Neural cell (in vitro differentiated cells): ENCODE measurements at regions not wholly inside any gene's neighbourhood (a gene's known extent, or its start where the extent isn't known, plus 50 kb on each side); places are given as distances from the start of the nearest gene placed in this dataset.

Source experiments
- H2AFZ ChIP-seq: fragments of 200-600, 300-800 bp; sonication (generic), shearing (Covaris generic); 2 replicates; pipeline ENCODE4 v1.6.0; 2014; ENCODE audit warnings: low read depth, mild to moderate bottlenecking, antibody characterized with exemption, low read length, moderate library complexity
- H3F3A ChIP-seq: fragments of 200-600 bp; shearing (Covaris generic); 2 replicates; pipeline ENCODE4 v1.6.1; 2016; ENCODE audit warnings: mild to moderate bottlenecking, moderate library complexity, mixed read lengths, antibody characterized with exemption, low read length; ENCODE audit not compliant: insufficient read depth, poor library complexity, severe bottlenecking
- H3K27ac ChIP-seq: fragments of 200-600, 300-800 bp; sonication (generic), shearing (Covaris generic); 2 replicates; pipeline ENCODE4 v1.5.1; 2014; ENCODE audit warnings: mild to moderate bottlenecking, low read length, moderate library complexity
- H3K27me3 ChIP-seq: fragments of 300-800, 200-600 bp; sonication (generic), shearing (Covaris generic); 2 replicates; pipeline ENCODE4 v1.6.0; 2014; ENCODE audit warnings: mild to moderate bottlenecking, low read depth, low read length, moderate library complexity; ENCODE audit not compliant: insufficient read depth
- H3K36me3 ChIP-seq: fragments of 300-800, 200-600 bp; sonication (generic), shearing (Covaris generic); 2 replicates; pipeline ENCODE4 v1.5.1; 2014; ENCODE audit warnings: mild to moderate bottlenecking, antibody characterized with exemption, low read length, moderate library complexity; ENCODE audit not compliant: insufficient read depth
- H3K4me2 ChIP-seq: fragments of 300-800, 200-600 bp; sonication (generic), shearing (Covaris generic); 2 replicates; pipeline ENCODE4 v1.6.0; 2014; ENCODE audit warnings: mild to moderate bottlenecking, low read length
- H3K4me3 ChIP-seq: fragments of 300-800, 200-600 bp; sonication (generic), shearing (Covaris generic); 2 replicates; pipeline ENCODE4 v1.5.1; 2014; ENCODE audit warnings: mild to moderate bottlenecking, low read length, moderate library complexity
- H3K79me2 ChIP-seq: fragments of 200-600 bp; shearing (Covaris generic); replicated peaks from 2 replicates; pipeline ENCODE4 v1.6.0; 2014; ENCODE audit warnings: mild to moderate bottlenecking, low read length, moderate library complexity; ENCODE audit not compliant: insufficient read depth
- H3K9ac ChIP-seq: fragments of 300-800, 200-600 bp; sonication (generic), shearing (Covaris generic); 2 replicates; pipeline ENCODE4 v1.6.1; 2016; ENCODE audit warnings: mild to moderate bottlenecking, low read length, mixed read lengths
- H3K9me2 ChIP-seq: fragments of 200-600 bp; shearing (Covaris generic); 2 replicates; pipeline ENCODE4 v1.6.1; 2016; ENCODE audit warnings: mild to moderate bottlenecking, low read length, mixed read lengths; ENCODE audit not compliant: insufficient read depth
- H3K9me3 ChIP-seq: fragments of 200-600, 300-800 bp; sonication (generic), shearing (Covaris generic); 2 replicates; pipeline ENCODE4 v1.6.1; 2016; ENCODE audit warnings: mild to moderate bottlenecking, mixed run types, low read length, moderate library complexity, mixed read lengths
- H4K20me1 ChIP-seq: fragments of 200-600 bp; shearing (Covaris generic); 2 replicates; pipeline ENCODE4 v1.6.1; 2016; ENCODE audit warnings: mild to moderate bottlenecking, mixed run types; ENCODE audit not compliant: insufficient read depth
- EP300 ChIP-seq: fragments of 450-650 bp; conservative IDR thresholded peaks from 2 replicates; pipeline ENCODE4 v1.6.1; 2014; ENCODE audit warnings: antibody characterized with exemption, mild to moderate bottlenecking, moderate library complexity; ENCODE audit not compliant: poor library complexity, severe bottlenecking
- MXI1 ChIP-seq: fragments of 450-650 bp; conservative IDR thresholded peaks from 2 replicates; pipeline ENCODE4 v1.6.1; 2014; ENCODE audit warnings: antibody characterized with exemption, mild to moderate bottlenecking; ENCODE audit not compliant: poor library complexity, severe bottlenecking
- POLR2AphosphoS5 ChIP-seq: IDR thresholded peaks from 2 replicates; pipeline ENCODE4 v1.6.1; 2012
- RAD21 ChIP-seq: fragments of 450-650 bp; conservative IDR thresholded peaks from 2 replicates; pipeline ENCODE4 v1.6.1; 2014; ENCODE audit warnings: antibody characterized with exemption, mild to moderate bottlenecking, moderate library complexity
- SMC3 ChIP-seq: fragments of 450-650 bp; conservative IDR thresholded peaks from 2 replicates; pipeline ENCODE4 v1.6.1; 2014; ENCODE audit warnings: antibody characterized with exemption, mild to moderate bottlenecking, moderate library complexity; ENCODE audit not compliant: poor library complexity
- TAF1 ChIP-seq: IDR thresholded peaks from 2 replicates; pipeline ENCODE4 v1.6.1; 2012; ENCODE audit warnings: low read depth
- TF ChIP-seq, protein P1 (sequence below): fragments of 450-650 bp; IDR thresholded peaks from 2 replicates; pipeline ENCODE4 v1.5.1; 2014; ENCODE audit warnings: antibody characterized with exemption, mild to moderate bottlenecking, moderate library complexity; ENCODE audit not compliant: poor library complexity, severe bottlenecking
- TF ChIP-seq, protein P2 (sequence below): IDR thresholded peaks from 2 replicates; pipeline ENCODE4 v1.6.1; 2012; ENCODE audit warnings: borderline replicate concordance

GRCh38 chr6:8322659-8323058 is 112.7 kb downstream of the SLC35B3 start:
- Histone ChIP-seq H3K9me3 (no peaks in the 10 kb centered on the region), H3K4me2 (no peak overlapping the region), H4K20me1 (no peaks in the 10 kb centered on the region), H3K9me2 (no peaks in the 10 kb centered on the region), H2AFZ (no peak overlapping the region), H3F3A (no peaks in the 10 kb centered on the region), H3K27me3 (no peaks in the 10 kb centered on the region), H3K36me3 (no peaks in the 10 kb centered on the region), H3K79me2 (no peaks in the 10 kb centered on the region), H3K9ac (no peak overlapping the region), H3K4me3 (no peak overlapping the region), H3K27ac (no peak overlapping the region)
- TF ChIP-seq TAF1, result no peak
- TF ChIP-seq, protein P1, sequence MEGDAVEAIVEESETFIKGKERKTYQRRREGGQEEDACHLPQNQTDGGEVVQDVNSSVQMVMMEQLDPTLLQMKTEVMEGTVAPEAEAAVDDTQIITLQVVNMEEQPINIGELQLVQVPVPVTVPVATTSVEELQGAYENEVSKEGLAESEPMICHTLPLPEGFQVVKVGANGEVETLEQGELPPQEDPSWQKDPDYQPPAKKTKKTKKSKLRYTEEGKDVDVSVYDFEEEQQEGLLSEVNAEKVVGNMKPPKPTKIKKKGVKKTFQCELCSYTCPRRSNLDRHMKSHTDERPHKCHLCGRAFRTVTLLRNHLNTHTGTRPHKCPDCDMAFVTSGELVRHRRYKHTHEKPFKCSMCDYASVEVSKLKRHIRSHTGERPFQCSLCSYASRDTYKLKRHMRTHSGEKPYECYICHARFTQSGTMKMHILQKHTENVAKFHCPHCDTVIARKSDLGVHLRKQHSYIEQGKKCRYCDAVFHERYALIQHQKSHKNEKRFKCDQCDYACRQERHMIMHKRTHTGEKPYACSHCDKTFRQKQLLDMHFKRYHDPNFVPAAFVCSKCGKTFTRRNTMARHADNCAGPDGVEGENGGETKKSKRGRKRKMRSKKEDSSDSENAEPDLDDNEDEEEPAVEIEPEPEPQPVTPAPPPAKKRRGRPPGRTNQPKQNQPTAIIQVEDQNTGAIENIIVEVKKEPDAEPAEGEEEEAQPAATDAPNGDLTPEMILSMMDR, result no peak
- no peak for TF ChIP-seq RAD21
- no peak for TF ChIP-seq EP300
- TF ChIP-seq, protein P2, sequence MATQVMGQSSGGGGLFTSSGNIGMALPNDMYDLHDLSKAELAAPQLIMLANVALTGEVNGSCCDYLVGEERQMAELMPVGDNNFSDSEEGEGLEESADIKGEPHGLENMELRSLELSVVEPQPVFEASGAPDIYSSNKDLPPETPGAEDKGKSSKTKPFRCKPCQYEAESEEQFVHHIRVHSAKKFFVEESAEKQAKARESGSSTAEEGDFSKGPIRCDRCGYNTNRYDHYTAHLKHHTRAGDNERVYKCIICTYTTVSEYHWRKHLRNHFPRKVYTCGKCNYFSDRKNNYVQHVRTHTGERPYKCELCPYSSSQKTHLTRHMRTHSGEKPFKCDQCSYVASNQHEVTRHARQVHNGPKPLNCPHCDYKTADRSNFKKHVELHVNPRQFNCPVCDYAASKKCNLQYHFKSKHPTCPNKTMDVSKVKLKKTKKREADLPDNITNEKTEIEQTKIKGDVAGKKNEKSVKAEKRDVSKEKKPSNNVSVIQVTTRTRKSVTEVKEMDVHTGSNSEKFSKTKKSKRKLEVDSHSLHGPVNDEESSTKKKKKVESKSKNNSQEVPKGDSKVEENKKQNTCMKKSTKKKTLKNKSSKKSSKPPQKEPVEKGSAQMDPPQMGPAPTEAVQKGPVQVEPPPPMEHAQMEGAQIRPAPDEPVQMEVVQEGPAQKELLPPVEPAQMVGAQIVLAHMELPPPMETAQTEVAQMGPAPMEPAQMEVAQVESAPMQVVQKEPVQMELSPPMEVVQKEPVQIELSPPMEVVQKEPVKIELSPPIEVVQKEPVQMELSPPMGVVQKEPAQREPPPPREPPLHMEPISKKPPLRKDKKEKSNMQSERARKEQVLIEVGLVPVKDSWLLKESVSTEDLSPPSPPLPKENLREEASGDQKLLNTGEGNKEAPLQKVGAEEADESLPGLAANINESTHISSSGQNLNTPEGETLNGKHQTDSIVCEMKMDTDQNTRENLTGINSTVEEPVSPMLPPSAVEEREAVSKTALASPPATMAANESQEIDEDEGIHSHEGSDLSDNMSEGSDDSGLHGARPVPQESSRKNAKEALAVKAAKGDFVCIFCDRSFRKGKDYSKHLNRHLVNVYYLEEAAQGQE, result no peak
- TF ChIP-seq POLR2AphosphoS5, result no peak
- TF ChIP-seq MXI1, result no peak

- Histone ChIP-seq H3K4me2 (no peak overlapping the region), H3K27me3 (no peaks in the 10 kb centered on the region), H4K20me1 (no peaks in the 10 kb centered on the region), H3K79me2 (no peaks in the 10 kb centered on the region), H3K9ac (no peak overlapping the region), H3K4me3 (no peak overlapping the region), H3K27ac (no peak overlapping the region), H3F3A (no peaks in the 10 kb centered on the region), H2AFZ (no peak overlapping the region), H3K36me3 (no peaks in the 10 kb centered on the region), H3K9me3 (no peaks in the 10 kb centered on the region), H3K9me2 (no peaks in the 10 kb centered on the region)
- TF ChIP-seq, protein P2, result no peak
- TF ChIP-seq SMC3, result no peak
- TF ChIP-seq TAF1, result no peak
- TF ChIP-seq MXI1, result no peak
These were observed 113.5 kb downstream of the SLC35B3 start for GRCh38 chr6:8321671-8322404.
